ENCODE measurements at regions not wholly inside any gene's neighbourhood (a gene's known extent, or its start where the extent isn't known, plus 50 kb on each side); places are given as distances from the start of the nearest gene placed in this dataset.

DNA sequence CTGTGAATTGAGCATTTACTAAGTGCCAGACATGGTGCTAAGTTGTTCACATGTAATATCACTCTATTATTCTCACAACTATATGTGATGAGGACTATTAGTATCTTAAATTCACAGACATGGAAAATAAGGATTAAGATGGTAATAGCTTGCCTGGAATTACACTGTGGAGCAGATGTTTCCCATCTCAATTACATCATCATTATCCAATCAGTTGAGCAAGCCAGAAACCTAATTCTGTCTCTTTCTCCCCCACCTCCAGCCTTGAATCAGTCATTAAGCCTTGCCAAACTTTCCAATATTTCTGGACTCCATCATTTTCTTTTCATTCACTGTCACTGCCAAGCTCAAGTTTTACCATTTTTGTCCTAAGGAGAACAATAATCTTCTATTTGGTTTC is 287.8 kb upstream of the KITLG start:
- Histone ChIP-seq H3K4me3 (ENCODE audit: low read depth, low read length) (no peak overlapping the region), H3K9me3 (no peaks in the 10 kb centered on the region), H3K27me3 (no peaks in the 10 kb centered on the region), H3K36me3 (no peaks in the 10 kb centered on the region), H3K4me1 (no peaks in the 10 kb centered on the region)
- no peak for DNase-seq
- TF ChIP-seq, protein P1, sequence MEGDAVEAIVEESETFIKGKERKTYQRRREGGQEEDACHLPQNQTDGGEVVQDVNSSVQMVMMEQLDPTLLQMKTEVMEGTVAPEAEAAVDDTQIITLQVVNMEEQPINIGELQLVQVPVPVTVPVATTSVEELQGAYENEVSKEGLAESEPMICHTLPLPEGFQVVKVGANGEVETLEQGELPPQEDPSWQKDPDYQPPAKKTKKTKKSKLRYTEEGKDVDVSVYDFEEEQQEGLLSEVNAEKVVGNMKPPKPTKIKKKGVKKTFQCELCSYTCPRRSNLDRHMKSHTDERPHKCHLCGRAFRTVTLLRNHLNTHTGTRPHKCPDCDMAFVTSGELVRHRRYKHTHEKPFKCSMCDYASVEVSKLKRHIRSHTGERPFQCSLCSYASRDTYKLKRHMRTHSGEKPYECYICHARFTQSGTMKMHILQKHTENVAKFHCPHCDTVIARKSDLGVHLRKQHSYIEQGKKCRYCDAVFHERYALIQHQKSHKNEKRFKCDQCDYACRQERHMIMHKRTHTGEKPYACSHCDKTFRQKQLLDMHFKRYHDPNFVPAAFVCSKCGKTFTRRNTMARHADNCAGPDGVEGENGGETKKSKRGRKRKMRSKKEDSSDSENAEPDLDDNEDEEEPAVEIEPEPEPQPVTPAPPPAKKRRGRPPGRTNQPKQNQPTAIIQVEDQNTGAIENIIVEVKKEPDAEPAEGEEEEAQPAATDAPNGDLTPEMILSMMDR (IDR thresholded peaks at IDR 0.05; ENCODE audit: low read depth, low read length), result no peak

DNA sequence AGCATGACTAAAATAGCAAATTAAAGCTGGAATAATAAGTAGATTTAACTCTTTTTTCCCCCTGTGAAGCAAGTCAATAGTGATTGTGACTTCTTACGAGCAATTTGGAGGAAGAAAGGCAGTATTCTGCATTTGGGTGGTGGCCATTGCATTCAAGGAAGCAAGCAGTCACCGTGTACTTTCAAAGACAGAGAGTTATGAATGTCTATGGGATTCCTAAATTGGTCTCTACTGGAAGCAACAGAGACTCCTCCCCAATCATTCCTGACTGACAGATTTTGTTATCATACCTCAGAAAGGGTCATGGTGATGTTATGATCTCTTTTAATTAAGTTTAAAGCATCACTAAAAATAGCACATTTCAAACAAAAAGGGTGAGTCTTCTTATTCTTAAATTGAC is 287.2 kb upstream of the KITLG start:
- Histone ChIP-seq H3K27me3 (no peaks in the 10 kb centered on the region), H3K9me3 (no peaks in the 10 kb centered on the region), H3K4me1 (no peaks in the 10 kb centered on the region), H3K4me3 (ENCODE audit: low read depth, low read length) (no peak overlapping the region), H3K36me3 (no peaks in the 10 kb centered on the region)
- TF ChIP-seq, protein P1 (IDR thresholded peaks at IDR 0.05; ENCODE audit: low read depth, low read length), result no peak
- no peak for DNase-seq

DNA sequence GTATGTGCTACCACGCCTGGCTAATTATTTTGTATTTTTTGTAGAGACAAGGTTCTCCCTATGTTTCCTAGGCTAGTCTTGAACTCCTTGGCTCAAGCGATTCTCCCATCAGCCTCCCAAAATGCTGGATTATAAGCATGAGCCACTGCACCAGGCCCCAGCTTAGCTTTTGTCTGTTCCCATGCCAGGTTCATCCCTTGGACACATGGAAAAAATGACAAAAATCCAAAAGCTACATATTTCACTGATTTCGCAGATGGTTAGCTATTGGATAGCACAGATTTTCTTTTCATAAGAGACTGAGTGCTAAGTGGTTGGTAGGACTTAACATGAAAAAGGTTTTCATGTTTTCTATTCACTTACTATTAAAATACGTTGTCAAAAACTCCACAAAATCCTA is 286.6 kb upstream of the KITLG start:
- no peak overlapping the region for H3K4me3 ChIP-seq (ENCODE audit: low read depth, low read length)

DNA sequence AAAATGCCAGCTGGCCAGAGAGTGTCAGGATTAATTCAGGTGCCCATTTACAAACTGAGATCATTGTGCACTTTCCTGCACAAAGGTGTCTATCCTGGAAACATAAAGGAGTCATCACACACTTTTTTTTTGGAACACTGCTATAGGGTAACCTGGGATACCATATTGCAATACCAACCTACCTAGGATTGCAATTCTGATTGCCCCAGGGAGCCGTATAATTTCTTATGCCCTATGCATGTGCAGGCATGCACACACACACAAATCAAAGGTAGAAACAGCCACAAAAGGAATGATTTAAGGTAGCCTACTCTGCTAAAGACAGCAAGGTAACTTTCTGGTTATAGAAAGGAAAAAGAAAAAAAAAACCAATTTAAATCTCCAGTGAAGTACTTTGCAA is 285.3 kb upstream of the KITLG start:
- no peaks in the 10 kb centered on the region for H3K4me1 ChIP-seq
- no peak for DNase-seq
- TF ChIP-seq, protein P1 (IDR thresholded peaks at IDR 0.05; ENCODE audit: low read depth, low read length), result no peak

More for the DNA sequence above, 286.6 kb upstream of the KITLG start:
- no peak for DNase-seq
- Histone ChIP-seq H3K27me3 (no peaks in the 10 kb centered on the region), H3K9me3 (no peaks in the 10 kb centered on the region), H3K4me1 (no peaks in the 10 kb centered on the region), H3K36me3 (no peaks in the 10 kb centered on the region)
- TF ChIP-seq, protein P1 (IDR thresholded peaks at IDR 0.05; ENCODE audit: low read depth, low read length), result no peak

DNA sequence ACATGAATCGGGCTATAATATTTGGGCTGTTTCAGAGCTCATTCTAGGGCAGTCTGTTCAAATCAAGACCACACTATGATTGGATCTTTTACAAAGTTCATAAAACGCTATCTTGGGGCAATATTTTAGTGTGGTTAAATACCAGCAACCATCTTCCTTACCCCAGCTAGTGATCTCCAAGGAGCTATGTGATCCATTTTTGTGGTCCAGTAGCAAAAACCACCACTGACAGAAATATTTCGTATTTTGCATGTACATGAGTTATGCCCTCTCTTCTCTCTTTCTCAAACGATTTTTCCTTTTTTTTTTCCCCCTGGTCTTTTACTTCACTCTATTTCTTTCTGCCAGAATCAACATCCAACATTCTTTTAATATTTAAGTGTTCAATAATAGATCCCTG is 280.6 kb upstream of the KITLG start:
- Histone ChIP-seq H3K36me3 (no peaks in the 10 kb centered on the region), H3K4me3 (ENCODE audit: low read depth, low read length) (no peak overlapping the region), H3K27me3 (no peaks in the 10 kb centered on the region), H3K4me1 (no peaks in the 10 kb centered on the region), H3K9me3 (no peaks in the 10 kb centered on the region)
- TF ChIP-seq, protein P1 (IDR thresholded peaks at IDR 0.05; ENCODE audit: low read depth, low read length), result no peak
- DNase-seq, result no peak

More for the DNA sequence above, 285.3 kb upstream of the KITLG start:
- no peaks in the 10 kb centered on the region for H3K9me3 ChIP-seq
- H3K27me3 ChIP-seq, result no peaks in the 10 kb centered on the region
- no peak overlapping the region for H3K4me3 ChIP-seq (ENCODE audit: low read depth, low read length)
- no peaks in the 10 kb centered on the region for H3K36me3 ChIP-seq

DNA sequence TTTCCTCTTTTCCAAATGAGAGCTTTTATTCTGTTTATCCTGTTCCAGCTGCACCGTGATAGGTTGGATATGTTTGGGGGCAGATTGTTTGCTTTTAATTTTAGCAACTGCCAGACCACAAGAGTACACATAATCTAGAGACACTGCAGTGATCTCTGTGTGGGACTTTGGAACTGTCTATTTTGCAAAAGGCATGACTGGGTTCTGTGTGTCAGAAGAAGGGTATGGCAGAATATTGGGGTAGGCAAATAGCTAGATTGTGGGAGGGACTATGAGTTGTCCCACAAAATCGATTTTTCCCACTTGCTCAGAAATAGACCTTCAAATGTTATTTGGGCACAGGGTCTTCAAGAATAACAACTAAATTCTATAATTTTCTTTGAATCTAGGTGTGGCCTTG is 275.9 kb upstream of the KITLG start:
- DNase-seq, result no peak

More for the DNA sequence above, 275.9 kb upstream of the KITLG start:
- TF ChIP-seq, protein P1 (IDR thresholded peaks at IDR 0.05; ENCODE audit: low read depth, low read length), result no peak
- H3K4me3 ChIP-seq (ENCODE audit: low read depth, low read length), result no peak overlapping the region
- H3K36me3 ChIP-seq, result no peaks in the 10 kb centered on the region
- H3K4me1 ChIP-seq, result no peaks in the 10 kb centered on the region
- H3K27me3 ChIP-seq, result no peaks in the 10 kb centered on the region
- no peaks in the 10 kb centered on the region for H3K9me3 ChIP-seq
